Ishikawa (cell line): ENCODE measurements at regions not wholly inside any gene's neighbourhood (a gene's known extent, or its start where the extent isn't known, plus 50 kb on each side); places are given as distances from the start of the nearest gene placed in this dataset.

Experiments
- CEBPB ChIP-seq: IDR thresholded peaks from 2 replicates; pipeline ENCODE4 v1.6.1; 2012
- EGR1 ChIP-seq: IDR thresholded peaks from 2 replicates; pipeline ENCODE4 v1.6.1; 2012
- EP300 ChIP-seq: IDR thresholded peaks from 2 replicates; pipeline ENCODE4 v1.6.1; 2012; ENCODE audit warnings: borderline replicate concordance
- FOXM1 ChIP-seq: IDR thresholded peaks from 2 replicates; pipeline ENCODE4 v1.6.1; 2012; ENCODE audit warnings: low read depth, borderline replicate concordance
- MAX ChIP-seq: IDR thresholded peaks from 2 replicates; pipeline ENCODE4 v1.6.1; 2012
- NFIC ChIP-seq: IDR thresholded peaks from 2 replicates; pipeline ENCODE4 v1.6.1; 2012
- RAD21 ChIP-seq: IDR thresholded peaks from 2 replicates; pipeline ENCODE4 v1.6.1; 2012; ENCODE audit warnings: low read depth
- REST ChIP-seq: IDR thresholded peaks from 2 replicates; pipeline ENCODE4 v1.6.1; 2012; ENCODE audit warnings: low read depth, mild to moderate bottlenecking
- TAF1 ChIP-seq: IDR thresholded peaks from 2 replicates; pipeline ENCODE4 v1.6.1; 2012; ENCODE audit warnings: low read depth, mild to moderate bottlenecking
- TCF12 ChIP-seq: IDR thresholded peaks from 2 replicates; pipeline ENCODE4 v1.6.1; 2012; ENCODE audit warnings: low read depth
- TEAD4 ChIP-seq: IDR thresholded peaks from 2 replicates; pipeline ENCODE4 v1.6.1; 2012
- USF1 ChIP-seq: IDR thresholded peaks from 2 replicates; pipeline ENCODE4 v1.6.1; 2012
- YY1 ChIP-seq: IDR thresholded peaks from 2 replicates; pipeline ENCODE4 v1.6.1; 2012; ENCODE audit warnings: low read depth

- no peak for TF ChIP-seq USF1
- TF ChIP-seq YY1, result no peak
- no peak for TF ChIP-seq EGR1
- no peak for TF ChIP-seq TCF12
- no peak for TF ChIP-seq CEBPB
- no peak for TF ChIP-seq EP300
- TF ChIP-seq MAX, result no peak
- no peak for TF ChIP-seq RAD21
- TF ChIP-seq TAF1, result no peak
- TF ChIP-seq REST, result no peak
- no peak for TF ChIP-seq FOXM1
- no peak for TF ChIP-seq TEAD4
- TF ChIP-seq NFIC, result no peak
Measured at GRCh38 chr16:86809458-86809955, 231.2 kb downstream of the FOXL1 start.
